Esophagus squamous epithelium (tissue), 4 donors: ENCODE measurements at regions not wholly inside any gene's neighbourhood (a gene's known extent, or its start where the extent isn't known, plus 50 kb on each side); places are given as distances from the start of the nearest gene placed in this dataset.

Source experiments
- CTCF ChIP-seq, 6 experiments: fragments of 450-650 bp in 4 of 6; fragments of 200-600 bp in 2 of 6; sonication (generic) in 2 of 6; IDR thresholded peaks; one replicate each; pipeline ENCODE4 v1.5.1; 2016 to 2019; ENCODE audit warnings: antibody characterized with exemption in 6 of 6, mild to moderate bottlenecking in 4 of 6, moderate library complexity in 4 of 6
- POLR2A ChIP-seq, 4 donors: fragments of 450-650 bp; IDR thresholded peaks; one replicate each; pipeline ENCODE4 v1.6.1; 2017; ENCODE audit warnings: antibody characterized with exemption in 4 of 4, mild to moderate bottlenecking in 4 of 4, moderate library complexity in 3 of 4

- no peak for TF ChIP-seq CTCF (IDR thresholded peaks at IDR 0.05)
- no peak for TF ChIP-seq POLR2A (IDR thresholded peaks at IDR 0.05)
These were observed 149.8 kb downstream of the SH3BGRL2 start for GRCh38 chr6:79780881-79781280.
